ENCODE measurements at regions not wholly inside any gene's neighbourhood (a gene's known extent, or its start where the extent isn't known, plus 50 kb on each side); places are given as distances from the start of the nearest gene placed in this dataset.

DNA sequence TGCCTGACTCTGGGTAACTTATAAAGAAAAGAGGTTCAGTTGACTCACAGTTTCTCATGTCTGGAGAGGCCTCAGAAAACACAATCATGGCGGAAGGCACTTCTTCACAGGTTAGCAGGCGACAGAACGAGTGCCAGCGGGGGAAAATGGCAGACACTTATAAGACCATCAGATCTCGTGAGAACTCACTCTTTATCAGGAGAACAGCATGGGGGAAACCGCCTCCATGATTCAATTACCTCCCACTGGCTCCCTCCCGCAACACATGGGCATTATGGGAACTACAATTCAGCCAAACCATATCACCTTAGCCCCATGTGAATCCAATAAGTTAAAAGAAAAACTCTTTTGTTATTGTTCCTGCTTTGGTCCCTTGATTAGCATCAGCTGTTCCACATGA lies 725.2 kb downstream of the LRRIQ3 start:
- TF ChIP-seq, protein P1, sequence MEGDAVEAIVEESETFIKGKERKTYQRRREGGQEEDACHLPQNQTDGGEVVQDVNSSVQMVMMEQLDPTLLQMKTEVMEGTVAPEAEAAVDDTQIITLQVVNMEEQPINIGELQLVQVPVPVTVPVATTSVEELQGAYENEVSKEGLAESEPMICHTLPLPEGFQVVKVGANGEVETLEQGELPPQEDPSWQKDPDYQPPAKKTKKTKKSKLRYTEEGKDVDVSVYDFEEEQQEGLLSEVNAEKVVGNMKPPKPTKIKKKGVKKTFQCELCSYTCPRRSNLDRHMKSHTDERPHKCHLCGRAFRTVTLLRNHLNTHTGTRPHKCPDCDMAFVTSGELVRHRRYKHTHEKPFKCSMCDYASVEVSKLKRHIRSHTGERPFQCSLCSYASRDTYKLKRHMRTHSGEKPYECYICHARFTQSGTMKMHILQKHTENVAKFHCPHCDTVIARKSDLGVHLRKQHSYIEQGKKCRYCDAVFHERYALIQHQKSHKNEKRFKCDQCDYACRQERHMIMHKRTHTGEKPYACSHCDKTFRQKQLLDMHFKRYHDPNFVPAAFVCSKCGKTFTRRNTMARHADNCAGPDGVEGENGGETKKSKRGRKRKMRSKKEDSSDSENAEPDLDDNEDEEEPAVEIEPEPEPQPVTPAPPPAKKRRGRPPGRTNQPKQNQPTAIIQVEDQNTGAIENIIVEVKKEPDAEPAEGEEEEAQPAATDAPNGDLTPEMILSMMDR (IDR thresholded peaks at IDR 0.05), result no peak
- TF ChIP-seq POLR2A (IDR thresholded peaks at IDR 0.05), result no peak

Measured in body of pancreas (tissue), 4 donors.